NCI-H1436 (cell line): ENCODE measurements at regions not wholly inside any gene's neighbourhood (a gene's known extent, or its start where the extent isn't known, plus 50 kb on each side); places are given as distances from the start of the nearest gene placed in this dataset.

Source experiments
- DNase-seq: peaks from one replicate; lab custom pipeline; 2025; lab: John Stamatoyannopoulos, UW

DNA sequence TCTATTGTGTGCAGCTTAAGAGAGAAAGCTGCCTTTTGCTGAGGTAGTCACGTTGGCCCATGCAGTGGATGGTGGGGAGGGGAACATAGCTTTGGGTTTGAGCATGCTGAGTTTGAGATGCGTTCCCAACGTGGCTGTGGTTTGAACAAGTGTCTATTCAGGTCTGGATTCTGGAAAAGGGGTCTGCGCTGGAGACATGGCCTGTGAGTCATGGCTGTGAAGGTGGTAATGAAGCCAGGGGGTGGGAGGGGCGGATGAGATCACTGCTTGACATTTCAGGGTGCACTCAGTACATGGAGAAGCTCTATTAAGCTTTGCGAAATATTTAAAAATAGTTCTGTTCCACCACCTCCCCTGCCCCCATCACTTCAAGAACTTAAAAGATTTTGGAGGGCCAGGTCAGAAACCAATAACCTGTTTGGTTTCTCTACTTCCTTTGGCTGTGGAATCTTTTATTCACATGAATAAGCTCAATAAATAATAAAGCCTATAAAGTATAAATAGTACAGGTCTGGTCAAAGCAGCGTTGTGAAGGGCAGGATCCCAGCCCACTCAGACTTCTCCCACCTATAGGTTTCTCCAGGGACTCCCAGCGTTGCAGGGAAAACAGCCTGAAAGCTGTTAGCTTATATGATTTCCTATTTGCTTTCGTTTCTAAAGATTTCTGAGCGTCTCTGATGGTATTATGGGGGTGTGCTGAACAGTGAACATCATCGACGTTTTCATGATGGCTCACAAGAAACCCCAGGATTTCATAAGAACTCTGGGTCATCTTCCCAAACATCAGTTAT lies 189.9 kb downstream of the NSG2 start:
- no peak for DNase-seq

DNA sequence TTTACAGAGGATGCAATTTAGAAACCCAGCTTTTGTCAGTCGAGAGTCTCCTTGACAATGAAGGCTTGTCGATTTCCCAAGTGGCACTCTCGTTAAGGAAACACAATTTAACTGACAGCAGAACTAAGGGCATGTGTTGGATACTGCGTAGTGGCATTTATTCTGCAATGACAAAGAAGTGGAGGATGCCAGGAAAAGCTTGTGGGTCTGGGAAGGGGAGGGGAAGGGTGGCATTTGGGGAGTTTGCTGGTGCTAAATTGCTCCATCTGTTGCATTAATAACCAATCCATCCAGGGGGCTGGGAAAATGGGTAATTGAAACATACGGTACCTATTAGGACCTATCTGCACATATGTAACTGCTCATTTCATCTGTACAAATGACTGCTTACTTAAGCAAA lies 190.6 kb downstream of the NSG2 start:
- DNase-seq: no peak

DNA sequence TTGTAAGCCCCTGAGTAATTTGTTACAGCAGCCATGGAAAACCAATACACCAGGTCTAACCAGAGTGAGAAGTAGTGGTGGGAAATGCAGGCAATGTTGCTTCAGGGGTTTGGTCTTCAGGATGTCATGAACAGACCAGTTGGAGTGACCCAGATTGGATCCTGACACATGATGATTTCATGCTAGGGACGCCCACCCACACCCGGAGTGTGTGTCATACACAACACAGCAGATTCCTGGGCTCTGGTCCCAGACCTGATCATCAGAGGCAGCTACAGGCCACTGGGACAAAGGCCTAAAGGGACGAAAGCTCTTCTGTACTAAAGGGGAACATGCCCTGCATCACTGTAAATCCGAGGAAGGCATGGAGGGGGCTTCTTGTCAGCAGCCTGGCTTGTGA lies 194.2 kb downstream of the NSG2 start:
- DNase-seq: no peak

DNA sequence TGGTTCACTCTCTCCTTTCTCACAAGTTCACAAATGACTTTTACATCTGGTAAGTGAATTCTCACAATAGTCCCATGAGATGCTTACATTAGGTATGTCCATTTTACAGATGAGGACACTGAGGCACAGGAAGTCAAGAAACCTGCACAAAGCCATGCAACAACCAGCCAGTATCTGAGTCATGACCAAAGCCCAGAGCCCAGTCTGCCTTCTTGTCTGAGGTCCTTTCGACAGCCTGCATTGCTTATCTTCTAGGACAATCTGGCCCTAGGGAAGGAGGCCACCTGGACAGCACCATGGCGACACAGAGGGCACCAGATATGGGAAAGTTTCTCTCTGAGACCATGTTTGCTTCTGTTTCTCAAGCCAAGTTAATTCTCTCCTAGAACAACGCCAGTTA lies 197.1 kb downstream of the NSG2 start:
- no peak for DNase-seq

DNA sequence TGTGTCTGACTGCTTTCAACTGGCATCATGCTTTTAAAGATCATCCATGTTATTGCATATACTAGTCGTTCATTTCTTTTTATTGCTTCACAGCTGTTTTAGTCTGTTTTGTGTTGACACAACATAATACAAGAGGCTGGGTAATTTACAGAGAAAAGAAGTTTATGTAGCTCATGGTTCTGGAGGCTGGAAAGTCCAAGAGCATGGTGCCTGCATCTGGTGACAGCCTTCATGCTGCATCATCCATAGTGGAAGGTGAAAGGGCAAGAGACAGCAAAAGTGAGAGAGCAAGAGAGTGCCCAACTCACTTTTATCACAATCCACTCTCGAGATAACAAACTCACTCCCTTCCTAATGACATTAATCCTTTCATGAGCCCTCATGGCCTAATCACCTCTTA lies 198.4 kb downstream of the NSG2 start:
- no peak for DNase-seq

DNA sequence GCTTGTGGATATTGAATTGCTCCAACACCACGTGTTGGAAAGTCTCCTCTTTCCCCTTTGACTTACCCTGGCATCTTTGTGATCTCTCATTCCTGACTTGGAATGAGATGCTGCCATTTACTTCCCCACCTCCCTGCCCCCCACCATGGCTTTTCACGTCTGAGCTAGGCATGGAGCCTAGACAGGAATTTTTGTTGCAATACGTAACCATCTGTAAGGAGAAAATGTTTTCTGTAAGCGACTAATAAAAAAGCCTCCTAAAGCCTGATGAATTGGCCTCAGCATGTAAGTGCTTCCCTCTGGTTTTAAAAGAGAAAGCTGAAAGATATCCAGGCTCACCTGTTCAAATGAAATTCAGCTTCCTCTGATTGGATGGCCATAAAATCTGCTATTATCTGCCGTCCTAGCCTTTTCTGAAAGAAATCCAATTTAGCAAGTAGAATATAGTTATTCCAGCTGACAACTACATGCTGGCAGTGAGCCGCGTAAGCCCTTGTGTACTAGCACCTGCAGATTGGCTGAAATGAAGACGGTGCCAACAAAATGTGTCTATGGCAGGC lies 200.1 kb downstream of the NSG2 start:
- DNase-seq: no peak

DNA sequence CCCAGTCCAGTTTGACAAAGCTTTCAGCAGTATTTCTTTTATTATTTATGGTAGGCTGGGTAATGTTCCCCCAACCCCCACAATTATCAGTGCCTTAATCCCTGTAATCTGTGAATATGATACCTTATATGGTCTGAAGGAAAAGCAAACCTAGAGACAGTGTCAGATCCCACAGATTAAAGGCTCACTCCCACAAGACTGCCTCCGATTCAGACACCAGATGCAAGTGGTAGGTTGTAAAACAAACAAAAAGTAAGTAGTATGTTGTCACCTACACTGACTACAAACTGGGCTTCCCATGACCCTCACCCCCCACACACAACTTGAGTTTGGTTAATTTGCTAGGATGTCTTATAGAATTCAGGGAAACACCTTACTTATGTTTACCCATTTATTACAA lies 201.2 kb downstream of the NSG2 start:
- DNase-seq: no peak

DNA sequence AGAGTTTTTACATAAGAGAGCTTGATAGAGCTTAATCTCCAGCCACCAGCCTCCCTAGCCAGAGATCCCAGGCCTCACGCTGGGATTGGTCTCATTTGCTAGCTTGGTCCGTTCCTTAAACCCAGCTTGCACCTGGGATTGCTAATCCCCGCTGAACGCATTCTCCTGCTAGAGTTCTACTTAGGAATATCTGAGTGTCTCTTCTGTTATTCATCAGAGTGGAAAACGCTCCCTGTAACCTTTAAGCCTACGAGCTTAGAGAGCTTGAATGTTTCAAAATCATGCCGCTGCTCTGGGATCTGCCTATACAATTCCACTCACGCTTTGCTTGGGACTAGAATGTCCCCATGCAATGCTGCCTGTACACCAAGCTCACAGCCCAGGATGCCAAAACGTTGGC lies 201.8 kb downstream of the NSG2 start:
- DNase-seq: no peak

DNA sequence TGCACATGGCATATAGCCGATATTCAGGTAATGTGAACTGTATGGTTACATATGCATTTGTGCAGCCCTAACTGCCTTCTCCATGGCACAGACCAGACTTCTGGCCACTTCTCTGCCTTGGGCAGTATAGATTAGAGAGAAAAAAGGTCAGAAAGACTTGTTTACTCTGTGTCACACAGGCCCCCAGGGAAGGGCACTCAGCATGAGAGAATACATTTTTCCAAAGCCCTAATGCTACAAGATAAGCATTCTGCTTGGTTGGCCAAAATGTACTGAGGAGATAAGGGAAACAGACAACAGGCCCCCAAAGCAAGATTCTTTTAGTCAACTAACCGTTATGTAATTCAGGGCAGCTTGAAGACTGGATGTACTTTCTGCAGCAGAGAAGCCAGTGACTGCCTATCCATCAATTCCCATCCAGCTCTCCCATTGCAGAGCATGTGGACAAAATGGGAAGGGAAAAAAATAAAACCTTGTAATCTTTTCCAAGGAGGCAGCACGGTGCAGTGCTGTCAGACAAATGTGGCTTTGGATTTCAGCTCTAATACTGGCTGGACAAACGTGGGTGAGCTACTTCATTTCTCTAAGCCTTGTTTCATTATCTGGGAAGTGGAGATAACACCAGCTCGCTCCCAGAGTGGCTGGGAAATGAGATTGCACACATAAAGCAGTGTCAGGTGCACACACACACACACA lies 205.9 kb downstream of the NSG2 start:
- DNase-seq: no peak

DNA sequence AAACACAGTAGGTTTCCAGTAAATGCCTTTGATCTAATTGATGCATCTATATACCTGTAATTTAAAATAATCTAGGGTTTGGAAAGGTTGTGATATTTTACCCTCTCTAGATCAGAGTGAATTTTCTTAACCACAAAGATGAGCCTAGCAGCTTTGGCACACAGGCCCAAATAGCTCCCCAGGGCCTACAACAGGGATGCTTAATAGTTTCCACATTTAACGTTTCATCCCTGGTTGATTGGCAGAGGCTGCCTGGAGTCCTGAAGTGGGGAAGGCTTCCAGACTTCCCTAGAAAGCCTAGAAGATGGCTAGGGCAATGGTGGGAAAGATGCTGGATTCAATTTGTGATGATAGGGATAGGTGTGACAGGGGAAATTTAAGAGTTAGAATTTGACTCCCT lies 206.6 kb downstream of the NSG2 start:
- no peak for DNase-seq

DNA sequence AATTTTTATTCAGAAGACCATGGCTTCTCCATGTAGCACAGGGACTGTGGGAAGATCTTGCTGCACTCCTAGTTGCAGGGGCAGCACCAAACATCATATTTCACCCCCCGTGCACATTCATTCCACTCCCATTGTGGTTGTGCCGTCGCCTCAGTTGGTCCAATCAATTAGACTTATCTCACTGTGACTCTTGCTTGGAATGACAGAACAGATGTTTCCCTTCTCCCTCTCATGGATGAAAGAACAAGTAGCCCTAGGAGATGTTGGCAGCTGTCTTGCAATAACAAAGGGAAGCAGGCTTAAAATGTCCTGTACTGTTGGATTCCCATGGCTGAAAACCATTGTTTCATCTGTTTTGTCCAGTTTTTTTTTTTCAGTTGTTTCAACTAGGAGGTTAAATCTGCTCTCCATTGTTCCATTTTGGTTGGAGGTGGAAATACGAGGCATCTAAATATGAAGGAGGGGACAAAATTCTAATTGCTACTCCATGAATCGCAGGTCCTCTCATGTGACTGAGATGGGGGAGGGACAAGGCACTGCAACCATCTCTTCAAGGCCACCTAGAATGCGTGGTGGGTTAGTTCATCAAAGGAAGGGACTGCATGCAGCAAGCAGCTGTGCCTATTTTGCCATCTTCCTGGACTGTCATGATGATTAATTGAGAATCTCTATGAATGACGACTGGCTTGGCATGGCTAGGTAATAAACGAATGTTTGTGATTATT lies 214.4 kb downstream of the NSG2 start:
- no peak for DNase-seq

DNA sequence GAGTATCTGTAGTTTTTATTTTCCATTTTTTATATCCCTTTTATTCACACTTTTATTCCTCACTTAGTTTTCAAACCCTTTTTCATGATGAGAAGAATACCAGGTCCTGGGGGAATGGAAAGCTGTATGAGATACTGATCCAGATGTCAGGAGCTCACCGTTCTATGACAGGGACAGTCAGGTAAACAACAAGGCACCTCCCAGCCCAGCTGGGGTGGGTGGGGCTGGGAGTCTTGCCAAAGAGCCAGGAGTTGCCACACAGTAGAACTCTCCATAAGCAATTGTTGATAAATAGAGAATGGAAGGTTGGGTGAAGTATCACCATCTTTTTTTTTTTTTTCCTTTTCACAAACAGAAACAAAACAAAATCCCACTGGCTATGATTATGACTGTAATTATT lies 225.8 kb downstream of the NSG2 start:
- no peak for DNase-seq

DNA sequence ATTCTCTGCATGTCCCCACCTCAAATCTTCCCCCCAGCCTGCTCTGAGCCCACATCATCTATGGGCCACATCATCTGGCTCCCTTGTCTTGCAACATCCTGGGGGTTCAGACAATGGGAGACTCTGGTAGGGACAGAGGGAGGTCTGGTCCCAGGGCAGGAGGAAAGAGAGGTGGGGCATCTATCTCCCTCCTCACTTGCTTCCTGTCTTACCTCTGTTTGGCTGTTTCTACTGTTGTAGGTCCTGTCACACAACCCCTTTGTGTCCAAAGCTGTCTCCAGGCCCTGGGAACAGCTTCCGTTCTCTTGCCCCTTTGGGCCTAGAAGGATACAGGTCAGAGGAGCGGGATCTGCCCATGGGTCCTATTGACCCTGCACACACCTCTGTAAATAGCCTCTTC lies 227.2 kb downstream of the NSG2 start:
- DNase-seq: no peak

DNA sequence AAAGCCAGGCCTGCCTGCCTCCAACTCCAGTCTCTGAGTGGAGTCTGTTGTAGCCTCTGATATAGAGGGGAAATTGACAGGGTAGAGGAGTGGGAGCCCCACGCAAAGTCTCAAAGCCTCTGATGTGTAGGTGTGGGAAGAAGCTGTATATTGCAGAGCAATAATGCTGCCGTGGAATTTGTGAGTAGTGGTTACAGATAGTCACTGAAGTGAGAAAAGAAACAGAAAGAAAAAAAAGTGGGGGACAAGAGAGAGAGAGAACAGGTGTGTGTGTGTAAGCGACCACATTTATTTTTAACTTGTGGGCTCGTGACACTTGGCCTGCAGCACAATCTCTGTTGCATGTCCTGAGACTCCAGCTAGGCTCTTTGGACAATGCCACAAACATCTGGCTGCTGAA lies 227.8 kb downstream of the NSG2 start:
- DNase-seq: no peak

DNA sequence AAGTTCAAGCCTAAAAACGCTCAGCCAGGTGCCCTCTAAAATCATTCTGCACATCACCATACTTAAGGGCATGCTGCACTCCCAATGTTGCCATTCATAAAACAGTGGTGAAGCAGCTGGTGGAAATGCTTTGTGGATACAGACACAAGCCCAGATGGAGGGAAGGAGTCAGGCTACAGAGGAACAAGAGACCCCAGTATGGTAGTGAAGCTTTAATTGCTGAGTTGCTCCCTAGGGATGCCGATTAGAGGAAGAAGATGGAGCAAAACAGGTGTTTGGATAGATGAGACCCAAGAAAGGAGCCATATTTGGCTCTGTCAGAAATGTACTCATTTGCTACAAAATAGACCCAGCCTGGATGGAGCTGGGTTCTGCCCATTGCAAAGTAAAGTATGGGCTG lies 230.5 kb downstream of the NSG2 start:
- no peak for DNase-seq

DNA sequence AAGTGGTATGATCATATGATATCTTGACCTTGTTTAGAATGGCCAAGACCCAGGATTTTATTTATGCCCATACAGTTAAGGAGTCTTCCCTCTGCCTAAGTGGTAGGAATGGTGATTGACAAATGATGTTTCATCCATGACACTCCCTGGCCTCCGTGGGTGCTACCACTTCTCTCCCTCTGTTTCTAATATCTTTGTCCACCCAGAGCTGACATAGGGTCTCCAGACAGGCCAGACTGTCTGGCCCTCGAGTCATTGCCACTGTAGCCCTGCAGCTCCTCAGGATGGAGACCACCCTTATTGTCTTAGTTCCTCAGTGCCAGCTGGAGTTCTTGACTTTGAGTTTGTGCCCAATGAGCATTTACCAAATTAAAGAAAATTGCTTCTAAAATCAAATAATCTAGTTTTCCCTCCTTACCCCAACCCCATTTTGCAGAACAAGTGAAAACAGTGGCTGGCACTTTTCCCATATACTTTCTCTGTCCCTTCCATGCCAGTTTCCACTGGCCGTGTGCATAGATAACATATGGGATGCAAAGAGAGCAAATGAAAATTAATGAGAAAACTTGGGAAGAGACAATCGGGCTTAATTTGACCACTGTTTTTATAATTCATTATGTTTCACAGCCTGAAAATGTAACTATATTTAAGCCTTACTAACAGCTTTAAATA lies 235.7 kb downstream of the NSG2 start:
- no peak for DNase-seq

DNA sequence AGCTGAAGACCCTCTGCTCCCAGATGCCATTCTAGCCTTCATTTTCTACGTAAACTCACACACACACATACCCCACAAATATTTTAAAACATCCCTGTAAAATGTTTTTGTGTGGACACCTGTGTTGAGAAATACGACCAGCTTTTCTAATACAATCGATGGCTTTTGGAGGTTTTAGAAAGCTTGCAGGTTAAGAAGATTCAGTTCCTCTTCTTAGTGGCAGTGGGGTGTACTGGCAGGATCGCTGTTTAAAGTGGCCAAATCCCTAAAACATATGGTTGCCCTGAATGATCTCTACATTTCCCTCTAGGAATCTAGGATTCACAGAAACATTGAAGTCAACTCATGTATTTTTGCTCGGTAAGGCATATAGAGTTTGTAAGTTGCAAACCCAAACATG lies 236.3 kb downstream of the NSG2 start:
- DNase-seq: no peak

DNA sequence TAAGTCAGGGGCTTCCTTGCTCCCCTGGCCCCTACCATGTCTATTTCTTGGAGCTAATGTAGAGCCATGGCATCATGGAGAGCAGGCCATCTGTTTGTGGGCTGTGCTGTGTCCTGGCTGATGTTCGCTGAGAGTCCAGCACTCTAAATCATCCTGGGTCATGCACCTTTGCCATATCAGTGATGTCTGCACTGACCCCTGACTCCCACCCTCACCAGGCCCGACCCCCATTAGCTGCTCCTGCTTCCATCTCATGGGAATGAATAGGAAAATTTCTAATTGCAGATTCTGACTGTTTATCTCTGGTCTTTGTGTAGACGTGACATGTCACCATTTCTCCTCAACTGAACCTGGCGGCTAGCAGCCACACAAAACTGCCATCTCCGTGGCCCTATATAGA lies 236.9 kb downstream of the NSG2 start:
- DNase-seq: no peak

DNA sequence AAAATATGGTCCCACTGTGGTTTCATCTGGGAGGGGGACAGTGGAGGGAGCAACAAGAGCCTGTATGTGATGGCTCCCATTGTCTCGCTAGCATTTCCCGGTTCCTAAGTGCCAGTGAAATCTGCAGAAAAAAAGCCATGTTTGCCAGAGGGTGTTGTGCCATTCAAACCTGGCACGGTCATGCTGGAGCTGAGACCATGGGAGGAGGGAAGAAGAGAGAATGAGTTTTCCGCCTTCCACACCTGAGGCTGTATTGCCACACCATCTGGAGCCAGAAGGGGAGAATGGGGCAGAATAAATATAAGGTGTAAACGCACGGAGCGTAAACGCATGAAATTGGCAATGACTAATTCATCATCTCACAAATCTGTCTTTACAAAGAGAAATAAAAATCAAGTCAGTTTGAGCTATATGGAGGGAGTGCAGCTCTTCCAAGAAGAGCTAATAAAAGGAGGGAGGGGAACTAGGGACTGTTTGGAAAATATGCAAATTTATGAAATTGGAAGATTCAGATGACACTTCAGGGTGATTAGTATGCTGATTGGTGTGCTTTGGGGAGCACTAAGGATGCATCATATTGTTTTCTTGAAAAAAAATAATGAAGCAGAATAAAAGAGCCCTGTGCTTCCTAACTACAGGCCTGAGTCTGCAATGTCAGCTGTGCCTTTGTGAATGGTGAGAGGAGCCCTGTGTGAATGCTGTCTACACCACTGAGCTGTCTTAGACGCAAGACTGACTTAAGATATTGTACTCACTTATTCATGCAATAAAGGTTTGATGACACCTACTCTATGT lies 237.9 kb downstream of the NSG2 start:
- DNase-seq: no peak

DNA sequence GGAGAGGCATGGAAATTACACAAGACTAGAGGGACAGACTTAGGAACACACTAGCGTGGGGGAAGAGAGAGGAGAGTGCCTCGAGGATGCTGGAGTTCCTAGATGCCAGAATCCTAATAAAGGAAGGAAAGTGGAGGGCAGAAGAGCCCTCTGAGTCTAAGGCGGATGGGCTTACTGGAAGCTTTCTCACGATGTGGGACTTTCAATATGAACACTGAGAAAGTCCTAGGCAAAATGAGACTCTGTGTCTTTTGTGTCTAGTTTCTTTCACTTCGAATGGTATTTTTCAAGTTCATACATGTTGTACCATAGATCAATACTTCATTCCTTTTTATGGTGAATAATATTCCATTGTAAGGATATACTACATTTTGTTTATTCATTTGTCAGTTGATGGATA lies 239.4 kb downstream of the NSG2 start:
- no peak for DNase-seq

DNA sequence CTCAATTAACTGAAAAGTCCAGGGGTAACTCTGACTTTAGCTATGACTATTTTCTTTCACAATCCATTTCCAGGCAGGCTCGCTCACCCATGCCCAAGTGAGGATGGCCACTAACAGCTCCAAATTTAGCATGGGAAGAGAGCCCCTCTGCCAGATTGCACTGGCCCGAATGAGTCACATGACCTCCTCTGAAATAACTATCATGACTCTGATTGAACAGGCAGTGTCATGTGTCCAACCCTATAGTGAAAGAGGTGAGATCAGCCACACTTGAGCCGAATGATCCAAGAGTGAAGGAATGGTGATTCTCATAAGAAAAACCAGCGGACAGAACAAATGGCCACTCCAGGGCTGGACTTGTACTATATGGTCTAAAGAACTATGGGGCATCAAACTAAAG lies 242.3 kb downstream of the NSG2 start:
- DNase-seq: no peak

DNA sequence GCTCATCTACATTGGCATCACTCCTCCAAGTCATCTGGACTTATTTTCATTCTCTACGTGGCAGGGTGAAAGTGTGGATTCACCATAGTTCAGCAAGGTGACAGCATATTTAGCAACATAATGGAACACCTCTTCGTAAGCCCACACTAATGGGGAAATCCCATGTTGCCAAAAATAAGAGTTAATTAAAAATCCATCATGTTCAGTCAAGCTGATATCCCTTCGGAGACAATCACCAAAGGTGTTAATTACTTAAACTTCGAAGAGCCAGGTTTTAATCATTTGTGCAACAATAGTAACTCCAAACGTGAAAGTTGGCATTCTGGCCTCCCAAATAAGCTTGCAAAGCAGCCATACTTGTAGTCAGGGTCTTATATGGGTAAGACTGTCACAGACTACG lies 242.9 kb downstream of the NSG2 start:
- DNase-seq: no peak
